GM21737 (cell line): ENCODE measurements at regions not wholly inside any gene's neighbourhood (a gene's known extent, or its start where the extent isn't known, plus 50 kb on each side); places are given as distances from the start of the nearest gene placed in this dataset.
"Not testable (repeated sequence)": the region's sequence is repeated elsewhere in the genome, so short reads cannot be mapped to it uniquely, and the experiment has no call there.

ENCODE experiments used
- ATAC-seq: cut with Tn5 transposase; IDR thresholded peaks from one replicate; pipeline ENCODE4 v1.9.1; 2021; ENCODE audit warnings: mild to moderate bottlenecking, moderate library complexity; ENCODE audit not compliant: unreplicated experiment

DNA sequence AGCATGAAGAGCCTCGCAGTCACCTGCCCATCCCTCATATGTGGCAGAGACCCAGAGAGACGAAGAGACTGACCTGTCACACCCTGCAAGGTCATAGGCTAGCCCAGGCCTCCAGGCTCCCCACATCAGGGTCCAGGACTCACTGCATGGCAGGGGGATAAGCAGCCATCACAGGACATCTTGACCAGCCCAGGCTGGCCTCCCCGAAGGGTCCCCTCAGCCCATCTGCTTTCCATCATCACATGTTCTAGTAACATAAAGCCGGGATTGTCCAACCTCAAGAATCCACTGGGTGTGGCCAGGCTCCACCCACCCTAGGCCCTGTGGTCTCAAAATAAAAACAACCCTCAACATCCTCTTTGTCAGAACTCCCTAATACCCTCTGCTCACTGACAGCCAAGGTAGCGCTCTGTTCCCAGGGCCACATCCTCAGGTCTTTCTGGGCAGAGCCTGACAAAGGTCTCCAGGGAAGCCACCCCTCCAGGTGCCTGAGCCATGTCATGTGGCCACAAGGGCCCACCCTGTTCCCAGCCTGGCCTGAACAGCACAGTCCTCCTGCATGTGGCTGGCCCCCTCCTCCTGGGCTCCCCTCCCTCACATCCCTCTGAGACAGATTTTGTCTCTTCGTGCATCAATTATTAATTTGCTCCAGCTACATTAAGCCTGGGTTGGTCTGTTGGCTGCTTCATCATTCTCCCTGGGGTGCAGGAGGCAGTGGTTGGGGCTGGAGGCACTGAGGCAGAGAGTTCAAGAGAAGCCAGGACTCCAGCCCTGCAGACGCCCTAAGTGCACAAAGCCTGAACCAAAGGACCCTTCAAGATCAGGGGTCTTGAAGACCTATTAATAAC, 131.8 kb upstream of the UNC5B start:
- ATAC-seq = no peak

DNA sequence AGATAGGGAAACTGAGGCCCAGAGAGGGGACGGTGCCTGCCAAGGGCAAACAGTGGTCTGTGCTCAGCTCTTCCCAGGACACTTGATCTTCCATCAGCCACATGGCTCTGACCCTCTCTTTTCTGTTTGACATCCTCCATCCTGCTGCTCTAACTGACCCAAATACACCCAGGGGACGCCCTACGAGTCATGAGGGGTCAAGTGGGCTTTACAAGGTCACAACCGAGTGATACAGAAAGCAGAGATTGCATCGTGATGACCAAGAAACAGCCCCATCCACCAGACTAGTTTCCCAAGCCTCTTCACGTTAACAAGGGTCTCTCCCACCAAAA, 131.2 kb upstream of the UNC5B start:
- ATAC-seq = no peak

DNA sequence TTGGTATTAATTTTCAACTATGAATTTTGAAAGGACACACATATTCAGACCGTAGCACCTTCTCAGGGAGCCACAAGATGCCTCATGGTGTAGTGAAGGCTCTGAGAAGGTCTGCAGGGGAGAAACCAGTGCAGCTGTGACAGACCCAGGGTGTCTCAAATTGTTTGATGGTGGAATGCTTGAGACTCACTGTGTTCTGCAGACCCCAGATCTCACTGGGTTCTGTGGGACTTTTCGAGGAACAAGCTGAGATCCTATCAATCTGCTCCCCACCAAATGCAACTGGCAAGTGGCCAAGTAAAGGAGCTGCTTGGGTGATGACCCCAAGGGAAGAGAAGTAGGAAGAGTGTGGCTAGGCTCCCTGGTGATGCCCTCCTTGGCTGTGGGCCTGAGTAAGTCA, 130.5 kb upstream of the UNC5B start:
- no peak for ATAC-seq

DNA sequence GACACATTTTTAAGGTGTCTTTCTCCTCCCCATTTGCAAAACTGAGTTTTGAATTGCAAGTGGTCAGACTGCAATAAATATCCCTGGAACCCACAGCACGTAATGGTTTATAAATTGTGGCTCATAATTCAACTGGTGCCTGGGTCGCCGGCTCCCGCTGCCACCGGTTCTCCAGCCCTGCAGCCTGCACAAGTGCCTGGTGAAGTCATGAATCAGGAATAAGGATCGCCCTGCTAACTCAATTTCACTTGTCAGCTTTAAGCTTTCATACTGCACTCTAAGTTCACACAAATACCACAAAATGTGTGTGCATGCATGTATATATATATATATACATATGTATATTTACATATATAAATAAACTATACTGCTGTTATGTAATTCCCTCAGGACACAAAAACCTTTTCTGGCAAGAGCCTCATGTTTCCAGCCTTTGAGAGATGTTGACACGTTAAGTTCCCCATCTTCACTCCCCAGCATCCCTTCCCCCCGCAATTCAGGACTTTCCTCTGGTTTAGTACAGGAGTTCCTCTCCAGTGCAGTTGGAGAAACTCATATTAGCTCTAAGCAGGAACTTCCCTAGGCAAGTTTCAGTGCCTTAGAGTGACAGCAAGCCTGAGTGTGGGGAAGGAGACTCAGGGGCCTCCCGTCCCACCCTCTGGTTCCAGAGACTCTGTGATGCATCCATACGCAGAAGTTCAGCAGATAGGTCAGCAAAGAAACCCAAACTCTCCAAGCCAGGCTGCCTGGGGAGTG, 129.2 kb upstream of the UNC5B start:
- no peak for ATAC-seq

DNA sequence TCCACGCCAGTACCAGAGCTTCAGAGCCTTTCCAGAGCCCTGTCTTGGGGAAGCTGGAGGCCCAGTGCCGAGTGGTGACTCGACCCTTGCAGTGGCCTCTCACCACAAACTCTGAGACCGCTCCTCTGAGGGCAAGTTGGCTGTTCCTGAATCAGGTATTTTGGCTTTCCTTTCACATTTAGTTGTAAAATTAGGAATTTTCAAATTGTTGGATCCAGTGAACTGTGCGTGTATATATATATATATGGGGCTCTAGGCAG, 128.7 kb upstream of the UNC5B start:
- no peak for ATAC-seq

DNA sequence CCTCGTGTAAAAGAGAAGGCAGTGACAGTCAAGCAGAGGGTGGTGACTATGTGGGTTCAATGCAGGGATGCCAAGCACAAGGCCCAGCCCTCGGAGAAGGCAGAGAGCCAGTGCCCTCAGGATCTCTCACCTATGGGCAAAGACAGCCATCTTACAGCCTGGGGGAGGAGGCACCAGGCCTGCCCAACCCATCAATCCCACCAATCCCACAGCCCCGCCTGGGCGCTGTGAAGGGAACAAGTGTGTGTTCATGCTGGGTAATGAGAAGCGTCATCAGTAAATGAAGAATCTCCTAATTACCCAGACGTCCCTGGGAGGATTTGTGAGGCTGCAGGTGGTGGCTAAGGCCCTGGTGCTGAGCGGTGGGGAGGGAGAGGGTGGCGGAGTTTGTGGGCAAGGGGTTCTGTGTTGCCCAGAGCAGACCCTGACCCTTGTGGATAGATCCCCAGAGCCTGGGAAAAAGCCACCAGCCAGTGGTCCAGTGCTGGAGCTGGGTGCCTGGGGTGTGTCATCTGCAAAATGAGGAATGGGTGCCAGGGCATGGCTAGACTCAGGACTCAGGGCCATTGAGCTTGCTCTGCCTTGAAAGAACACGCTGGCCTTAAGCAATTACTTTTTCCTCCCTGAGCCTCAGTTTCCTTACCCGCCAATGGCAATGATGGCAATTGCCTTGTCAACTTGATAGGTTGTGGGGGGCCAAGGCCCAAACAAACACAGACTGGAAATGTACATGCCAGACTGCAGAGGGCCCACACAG, 128.1 kb upstream of the UNC5B start:
- no peak for ATAC-seq

DNA sequence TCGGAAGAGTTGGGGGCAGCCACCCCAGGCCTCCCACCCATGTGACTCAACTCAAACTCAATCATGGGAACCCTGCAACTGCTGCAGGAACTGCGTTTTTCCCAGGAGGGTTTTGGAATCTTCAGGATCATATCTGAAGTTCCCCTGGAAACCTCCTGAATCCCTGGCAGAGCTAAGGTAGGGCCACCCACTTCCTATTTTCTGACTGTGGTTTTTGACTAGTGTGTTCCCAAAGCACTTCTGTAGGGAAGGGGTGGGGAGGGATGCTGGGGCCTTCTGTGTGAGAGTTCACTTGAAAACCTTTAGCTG, 127.6 kb upstream of the UNC5B start:
- ATAC-seq = no peak

DNA sequence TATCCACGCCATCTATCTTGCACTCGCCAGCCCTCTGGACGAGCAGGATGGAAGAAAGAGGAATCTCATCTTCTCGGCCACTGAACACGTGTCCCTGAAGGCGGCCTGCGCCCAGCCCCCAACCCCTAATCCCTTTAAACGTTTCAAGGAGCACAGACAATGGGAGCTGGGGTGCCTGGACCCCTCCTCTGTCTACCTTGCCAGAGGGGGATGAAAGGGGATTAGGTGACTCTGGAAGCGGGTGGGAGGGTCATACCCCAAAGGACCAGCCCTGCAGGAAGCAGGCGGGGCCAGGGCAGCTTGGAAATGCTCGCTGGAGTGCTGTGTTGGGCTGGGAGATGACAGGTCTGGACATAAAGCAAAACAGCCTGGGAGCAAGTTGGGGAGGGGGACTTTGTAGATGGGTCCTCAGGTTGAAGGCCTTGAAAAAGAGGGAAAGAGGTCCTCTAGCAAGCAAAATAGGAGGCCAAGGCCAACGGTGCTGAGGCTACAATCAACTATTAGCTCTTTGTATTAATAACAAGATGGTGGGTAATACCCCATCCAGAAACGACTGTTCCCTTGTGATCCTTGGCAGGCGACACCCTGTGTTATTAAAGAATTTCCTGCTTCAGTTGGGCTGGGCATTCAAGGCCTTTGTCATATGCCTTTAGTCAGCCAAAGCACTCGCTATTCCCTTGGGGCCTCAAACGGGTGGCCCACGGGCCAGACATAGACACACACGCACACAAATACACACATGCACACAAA, 126.5 kb upstream of the UNC5B start:
- no peak for ATAC-seq

DNA sequence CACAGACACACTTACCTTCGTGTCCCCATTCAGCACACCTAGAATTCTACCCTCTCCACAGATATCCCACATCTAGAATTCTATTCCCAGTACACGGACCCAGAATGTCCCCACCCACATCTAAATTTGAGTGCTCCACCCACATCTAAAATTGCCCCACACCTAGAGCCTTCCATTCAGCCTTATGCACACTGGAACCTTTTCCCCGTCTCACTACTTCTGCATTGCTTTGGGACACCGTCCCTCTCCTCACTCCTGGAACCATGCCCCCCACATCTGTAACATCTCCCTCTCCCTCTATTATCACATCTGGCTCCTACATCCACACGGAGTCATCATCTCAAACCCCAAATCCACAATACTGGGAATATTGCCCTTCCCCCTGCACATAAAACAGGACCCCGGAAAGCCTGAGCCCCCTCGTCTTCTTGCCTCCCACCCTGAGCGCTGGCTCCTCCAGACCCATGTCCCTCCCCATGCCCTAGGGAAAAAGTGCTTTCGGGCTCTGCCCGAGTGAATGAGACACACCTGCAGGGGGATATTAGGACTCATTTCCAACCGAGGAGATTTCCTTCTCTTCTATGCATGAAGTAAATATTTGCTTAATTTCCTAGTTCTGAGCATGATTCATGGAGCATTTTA, 125.8 kb upstream of the UNC5B start:
- no peak for ATAC-seq

DNA sequence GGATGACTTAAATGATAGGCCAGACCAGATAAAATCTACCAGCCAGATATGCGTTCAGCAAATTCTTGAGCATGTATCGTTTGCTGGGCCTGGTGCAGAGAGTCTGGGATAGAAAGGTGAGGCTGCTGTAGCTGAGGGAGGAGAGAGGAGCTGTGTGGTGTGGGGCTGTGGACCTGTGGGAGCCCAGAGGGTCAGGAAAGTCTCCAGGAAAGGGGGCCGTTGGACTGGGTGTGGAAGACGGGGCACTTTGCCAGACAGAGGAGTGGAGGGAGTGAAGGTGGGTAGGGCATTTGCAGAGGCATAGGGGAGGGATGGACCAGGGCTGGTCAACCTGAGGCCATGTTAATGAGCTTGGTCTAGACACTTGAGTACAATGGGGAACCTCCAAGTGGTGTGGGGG, 124.7 kb upstream of the UNC5B start:
- no peak for ATAC-seq

DNA sequence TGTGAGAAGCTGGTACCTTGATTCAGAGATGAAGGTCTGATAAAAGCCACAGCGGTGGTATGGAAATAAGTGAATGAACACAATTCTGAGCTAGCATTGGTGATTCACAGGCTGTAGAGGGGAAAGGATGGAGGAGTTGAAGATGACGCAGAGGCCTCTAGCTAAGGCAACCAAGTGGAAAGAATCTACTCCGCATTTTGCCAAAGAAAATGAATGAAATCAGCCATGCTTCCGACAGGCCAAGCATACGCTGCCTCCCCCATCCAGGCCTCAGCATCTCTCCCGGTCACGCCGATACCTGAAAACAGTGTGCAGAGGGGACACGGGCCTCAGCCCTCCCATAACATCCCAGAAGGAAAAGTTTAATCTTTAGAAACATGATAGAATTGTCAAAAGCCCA, 124.3 kb upstream of the UNC5B start:
- no peak for ATAC-seq

DNA sequence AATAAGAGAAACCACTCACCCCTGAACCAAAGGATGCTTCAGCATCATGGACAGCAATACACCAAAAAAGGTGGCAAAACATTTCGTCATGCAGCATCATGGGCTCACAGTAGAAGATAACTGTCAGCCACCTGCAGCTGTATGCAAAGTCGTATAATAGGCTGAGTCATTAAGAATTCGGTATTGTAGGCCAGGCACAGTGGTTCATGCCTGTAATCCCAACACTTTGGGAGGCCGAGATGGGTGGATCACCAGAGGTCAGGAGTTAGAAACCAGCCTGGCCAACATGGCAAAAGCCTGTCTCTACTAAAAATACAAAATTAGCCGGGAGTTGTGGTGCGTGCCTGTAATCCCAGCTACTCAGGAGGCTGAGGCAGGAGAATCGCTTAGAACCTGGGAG, 123.8 kb upstream of the UNC5B start:
- ATAC-seq = not testable (repeated sequence)

DNA sequence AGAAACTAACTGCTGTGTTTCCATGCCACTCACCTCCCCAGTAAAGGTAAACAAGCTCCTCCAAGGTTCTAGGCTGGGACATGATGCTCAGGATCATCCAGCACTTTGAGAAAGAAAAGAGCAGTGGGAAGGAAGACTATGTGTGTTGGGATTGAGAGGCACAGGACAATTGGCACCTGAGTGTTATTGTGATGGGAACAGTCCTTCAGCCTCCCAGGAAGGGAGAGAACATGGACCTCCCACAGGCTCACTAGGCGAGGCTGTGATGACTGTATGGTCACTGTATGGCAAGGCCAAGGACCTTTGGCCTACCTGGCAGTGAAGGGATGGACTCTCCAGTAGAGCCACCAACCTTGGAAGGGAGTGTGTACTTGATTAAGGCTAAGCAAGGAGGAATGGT, 123.2 kb upstream of the UNC5B start:
- ATAC-seq = no peak

DNA sequence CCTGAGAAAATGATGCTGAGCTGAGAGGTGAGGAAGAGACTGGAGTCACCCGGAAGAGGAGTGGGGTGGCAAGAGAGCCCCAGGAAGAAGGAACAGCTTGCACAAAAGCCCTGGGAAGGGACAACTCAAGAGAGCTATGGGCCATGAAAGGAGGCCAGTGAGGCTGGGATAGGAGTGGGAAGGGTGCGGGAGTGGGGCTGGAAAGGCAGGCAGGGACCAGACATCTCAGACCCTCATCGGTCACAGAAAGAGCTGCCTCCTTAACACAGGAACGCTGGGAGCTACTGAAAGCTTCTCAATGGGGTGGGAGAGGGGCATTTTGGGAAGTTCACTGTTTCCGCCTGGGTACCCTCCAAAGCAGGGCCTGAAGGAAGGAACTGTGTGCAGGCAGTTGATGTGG, 122.0 kb upstream of the UNC5B start:
- ATAC-seq = no peak

DNA sequence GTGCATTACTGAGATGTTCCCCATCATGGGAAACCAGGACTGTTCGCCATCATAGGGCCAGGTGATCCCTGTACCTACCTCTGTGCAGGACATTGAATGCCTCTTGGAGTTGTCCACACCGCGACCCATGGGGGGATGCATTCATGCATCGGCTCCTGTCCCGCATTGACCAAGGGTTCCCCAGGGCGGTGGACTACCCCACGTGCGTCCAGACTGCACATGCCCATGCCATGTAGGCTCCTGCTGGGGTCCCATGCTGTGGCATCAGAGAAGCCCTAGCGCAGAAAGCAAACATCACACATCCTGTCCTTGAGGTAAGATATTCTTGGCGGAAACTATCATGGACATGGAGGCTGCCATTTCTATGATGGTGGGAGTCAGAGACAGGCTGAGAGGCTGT, 121.6 kb upstream of the UNC5B start:
- ATAC-seq = no peak

DNA sequence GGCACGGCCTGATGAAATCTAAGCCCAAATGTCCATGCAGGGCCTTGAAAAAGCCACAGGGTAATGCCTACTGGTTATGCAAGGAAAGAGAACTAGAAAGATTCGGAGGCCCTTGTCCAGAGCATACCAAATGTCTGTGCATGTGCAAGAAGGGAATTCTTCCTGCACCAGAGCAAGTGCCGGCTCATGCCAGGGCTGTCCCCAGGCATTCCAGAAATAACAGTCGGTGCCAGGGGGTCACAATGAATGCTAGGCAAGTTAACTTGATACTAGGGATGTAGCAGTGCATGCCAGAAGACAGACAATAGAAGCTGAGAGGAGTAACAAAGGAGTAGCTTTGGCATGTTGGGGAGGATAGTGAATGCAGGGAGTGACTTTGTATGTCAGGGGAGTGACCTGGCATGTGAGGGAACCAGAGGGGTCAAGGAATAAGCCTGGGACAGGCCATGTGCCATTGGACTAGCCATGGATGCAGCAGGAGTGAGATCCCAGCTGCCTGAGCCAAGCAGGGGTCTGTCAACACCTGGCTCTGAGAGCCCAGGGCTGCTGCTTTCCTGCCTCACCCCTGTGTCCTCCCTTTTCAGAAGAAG, 119.5 kb upstream of the UNC5B start:
- no peak for ATAC-seq

DNA sequence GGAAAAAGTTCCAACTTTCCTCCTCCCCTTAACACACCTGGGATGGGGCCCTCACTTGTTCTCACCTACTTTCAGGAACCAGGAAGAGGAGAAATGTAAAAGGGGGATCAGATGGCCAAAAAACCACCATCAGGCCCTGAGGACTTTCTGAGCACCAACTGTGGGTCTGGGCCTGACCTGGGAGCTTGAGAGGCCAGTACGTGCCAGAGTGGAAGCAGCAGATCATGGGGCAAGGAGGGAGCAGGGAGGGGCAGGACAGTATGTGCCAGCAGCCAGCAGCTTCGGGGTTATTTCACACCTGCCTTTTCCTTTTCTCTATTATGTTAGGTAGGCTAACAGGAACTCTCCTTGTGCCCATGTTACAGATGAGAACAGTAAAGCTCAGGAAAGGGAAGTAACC, 118.8 kb upstream of the UNC5B start:
- no peak for ATAC-seq

DNA sequence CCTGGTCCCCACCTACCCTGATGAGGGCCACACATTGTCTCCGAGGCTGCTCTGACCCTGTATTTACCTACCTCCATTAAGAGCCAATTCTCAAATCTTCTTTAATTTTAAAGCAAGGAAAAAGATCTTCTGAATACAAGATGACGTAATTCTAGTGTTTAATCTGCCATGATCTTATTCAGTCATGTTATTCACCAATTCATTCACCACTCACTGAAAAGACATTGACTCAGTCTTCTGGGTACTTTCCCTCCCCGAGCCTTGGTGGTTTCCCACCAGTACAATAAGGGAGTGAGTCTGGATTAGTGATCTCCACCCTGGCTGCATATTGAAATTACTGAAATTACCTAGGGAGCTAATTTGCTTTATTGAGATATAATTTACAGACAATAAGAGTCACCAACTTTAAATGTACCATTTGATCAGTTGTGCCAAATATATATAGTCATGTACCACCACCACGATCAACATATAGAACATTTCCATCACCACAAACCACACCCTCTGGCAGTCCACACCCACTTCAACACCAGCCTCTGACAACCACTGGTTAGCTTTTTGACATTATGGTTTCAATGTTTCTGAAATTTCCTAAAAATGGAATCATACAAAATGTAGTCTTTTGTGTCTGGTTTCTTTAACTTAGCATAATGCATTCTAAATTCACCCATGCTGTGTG, 117.5 kb upstream of the UNC5B start:
- ATAC-seq = no peak

DNA sequence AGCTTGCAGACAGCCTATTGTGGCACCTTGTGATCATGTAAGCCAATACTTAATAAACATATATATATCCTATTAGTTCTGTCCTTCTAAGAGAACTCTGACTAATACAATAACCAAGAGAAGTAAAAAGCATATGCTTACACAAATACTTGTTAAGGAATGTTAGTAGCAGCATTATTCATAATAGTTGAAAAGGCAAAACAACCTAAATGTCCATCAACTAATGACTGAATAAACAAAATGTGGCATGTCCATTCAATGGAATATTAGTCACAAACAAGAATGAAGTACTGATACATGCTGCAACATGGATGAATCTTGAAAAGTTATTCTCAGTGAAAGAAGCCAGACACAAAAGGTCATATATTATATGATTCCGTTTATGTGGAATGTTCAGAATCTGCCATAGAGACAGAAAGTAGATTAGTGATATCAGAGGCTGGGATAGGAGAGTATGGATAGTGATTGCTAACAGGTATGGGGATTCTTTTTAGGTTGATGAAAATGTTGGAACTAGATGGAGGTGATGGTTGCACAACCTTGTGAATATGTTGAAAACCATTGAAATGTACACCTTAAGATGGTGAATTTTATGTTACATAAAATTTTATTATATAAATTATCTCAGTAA, 112.5 kb upstream of the UNC5B start:
- no peak for ATAC-seq

DNA sequence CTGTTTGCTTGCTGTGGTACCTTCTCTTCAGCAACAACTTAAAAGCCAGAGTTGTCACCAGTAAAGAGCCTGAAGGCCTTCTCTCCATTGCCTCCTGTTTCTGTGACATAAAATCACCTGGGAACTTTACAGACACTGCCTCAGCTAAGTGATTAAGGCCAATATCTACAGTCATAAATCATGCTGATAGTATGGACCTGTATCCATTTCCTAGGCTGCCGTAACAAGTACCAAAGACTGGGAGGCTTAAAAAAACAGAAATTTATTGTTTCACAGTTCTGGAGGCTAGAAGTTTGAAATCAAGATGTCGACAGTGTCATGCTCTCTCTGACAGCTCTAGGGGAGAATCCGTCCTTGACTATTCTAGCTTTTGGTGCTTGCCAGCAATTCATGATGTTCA, 108.4 kb upstream of the UNC5B start:
- no peak for ATAC-seq
